Osteoblast (primary cell): ENCODE measurements at regions not wholly inside any gene's neighbourhood (a gene's known extent, or its start where the extent isn't known, plus 50 kb on each side); places are given as distances from the start of the nearest gene placed in this dataset.

ENCODE experiments used
- DNase-seq: peaks from one replicate; pipeline ENCODE4 v3.0.0; 2011; ENCODE audit warnings: low spot score, mixed read lengths; ENCODE audit not compliant: insufficient read length; ENCODE audit errors: missing footprints
- H2AFZ ChIP-seq: 2 replicates; pipeline ENCODE4 v1.6.0; 2011; ENCODE audit warnings: mild to moderate bottlenecking, low read length
- H3K27ac ChIP-seq: 2 replicates; pipeline ENCODE4 v1.5.1; 2011; ENCODE audit warnings: mild to moderate bottlenecking, low read depth, low read length, moderate library complexity
- H3K27me3 ChIP-seq: 2 replicates; pipeline ENCODE4 v1.6.0; 2012; ENCODE audit warnings: mild to moderate bottlenecking, control low read depth, inconsistent platforms, low read length, moderate library complexity; ENCODE audit not compliant: insufficient read depth
- H3K36me3 ChIP-seq: 2 replicates; pipeline ENCODE4 v1.5.1; 2011; ENCODE audit warnings: mild to moderate bottlenecking, low read length, control low read depth, moderate library complexity; ENCODE audit not compliant: insufficient read depth
- H3K4me1 ChIP-seq: 2 replicates; pipeline ENCODE4 v1.5.1; 2011; ENCODE audit warnings: mild to moderate bottlenecking, low read length, control low read depth, moderate library complexity; ENCODE audit not compliant: insufficient read depth
- H3K4me2 ChIP-seq: 2 replicates; pipeline ENCODE4 v1.6.0; 2011; ENCODE audit warnings: mild to moderate bottlenecking, low read length; ENCODE audit not compliant: insufficient read depth
- H3K4me3 ChIP-seq: fragments of 200-600 bp; sonication (generic); 3 replicates; pipeline ENCODE4 v1.5.1; 2012; ENCODE audit warnings: mild to moderate bottlenecking, low read length, inconsistent platforms; ENCODE audit not compliant: insufficient read depth
- H3K79me2 ChIP-seq: 2 replicates; pipeline ENCODE4 v1.6.0; 2012; ENCODE audit warnings: mild to moderate bottlenecking, low read length, control low read depth, inconsistent platforms; ENCODE audit not compliant: insufficient read depth
- H3K9me3 ChIP-seq: 2 replicates; pipeline ENCODE4 v1.5.1; 2011; ENCODE audit warnings: low read depth, low read length, control low read depth
- H4K20me1 ChIP-seq: 2 replicates; pipeline ENCODE4 v1.6.0; 2012; ENCODE audit warnings: mild to moderate bottlenecking, low read length, control low read depth; ENCODE audit not compliant: insufficient read depth
- TF ChIP-seq, protein P1 (sequence below): IDR thresholded peaks from 2 replicates; pipeline ENCODE4 v1.5.1; 2011; ENCODE audit warnings: mild to moderate bottlenecking, low read depth, low read length, moderate library complexity; ENCODE audit errors: extremely low read depth

DNA sequence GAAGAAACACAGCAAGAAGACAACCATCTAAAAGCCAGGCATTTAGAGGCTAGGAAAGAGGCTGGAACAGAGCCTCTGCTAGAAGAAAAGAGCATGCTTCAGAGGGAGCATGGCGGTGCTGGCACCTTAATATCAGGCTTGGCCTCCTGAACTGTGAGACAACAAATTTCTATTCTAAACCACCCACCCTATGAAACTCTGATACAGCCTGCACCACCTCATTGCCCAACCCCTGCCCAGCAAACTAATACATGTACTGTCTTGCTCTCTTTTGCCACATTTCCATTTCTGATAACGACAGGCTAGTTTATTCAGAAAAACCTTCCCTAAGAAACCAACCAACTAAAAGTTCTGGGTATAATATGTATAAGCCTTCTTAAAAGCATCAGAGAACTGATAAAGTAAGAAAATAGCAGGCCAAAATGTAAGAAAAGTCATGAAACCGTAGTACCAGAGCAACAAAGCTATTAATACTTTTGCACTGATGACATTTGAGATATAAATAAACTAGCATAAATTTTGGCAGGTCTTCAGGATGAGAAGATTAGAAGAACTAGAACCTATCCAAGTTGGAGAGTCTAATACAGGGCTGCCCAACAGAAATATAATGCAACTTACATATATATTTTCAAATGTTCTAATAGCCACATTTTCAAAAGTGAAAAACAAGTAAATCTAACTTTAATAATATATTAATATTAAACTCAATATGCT, 184.7 kb upstream of the HSF2 start:
- no peaks in the 10 kb centered on the region for H3K4me1 ChIP-seq
- peak; percentile 11 for DNase-seq

DNA sequence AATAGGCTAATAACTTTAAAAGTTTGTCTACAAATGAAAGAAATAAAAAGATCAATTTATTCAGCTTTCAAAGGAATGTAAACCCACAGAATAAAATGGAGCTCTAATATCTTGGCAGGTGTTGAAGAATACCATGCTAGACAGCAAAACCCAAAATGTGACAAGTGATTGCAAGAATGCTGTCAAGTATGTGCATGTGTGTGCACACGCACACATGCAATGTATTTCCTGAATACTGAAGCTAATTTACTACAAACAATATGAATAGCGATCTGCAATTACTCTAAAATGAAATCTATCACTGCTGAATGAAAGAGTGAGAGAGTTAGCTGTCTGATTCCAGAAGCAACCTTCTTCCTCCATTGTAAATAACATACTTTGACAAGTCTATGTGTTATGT, 179.2 kb upstream of the HSF2 start:
- no peaks in the 10 kb centered on the region for H3K36me3 ChIP-seq
- H3K9me3 ChIP-seq: no peaks in the 10 kb centered on the region
- TF ChIP-seq, protein P1, sequence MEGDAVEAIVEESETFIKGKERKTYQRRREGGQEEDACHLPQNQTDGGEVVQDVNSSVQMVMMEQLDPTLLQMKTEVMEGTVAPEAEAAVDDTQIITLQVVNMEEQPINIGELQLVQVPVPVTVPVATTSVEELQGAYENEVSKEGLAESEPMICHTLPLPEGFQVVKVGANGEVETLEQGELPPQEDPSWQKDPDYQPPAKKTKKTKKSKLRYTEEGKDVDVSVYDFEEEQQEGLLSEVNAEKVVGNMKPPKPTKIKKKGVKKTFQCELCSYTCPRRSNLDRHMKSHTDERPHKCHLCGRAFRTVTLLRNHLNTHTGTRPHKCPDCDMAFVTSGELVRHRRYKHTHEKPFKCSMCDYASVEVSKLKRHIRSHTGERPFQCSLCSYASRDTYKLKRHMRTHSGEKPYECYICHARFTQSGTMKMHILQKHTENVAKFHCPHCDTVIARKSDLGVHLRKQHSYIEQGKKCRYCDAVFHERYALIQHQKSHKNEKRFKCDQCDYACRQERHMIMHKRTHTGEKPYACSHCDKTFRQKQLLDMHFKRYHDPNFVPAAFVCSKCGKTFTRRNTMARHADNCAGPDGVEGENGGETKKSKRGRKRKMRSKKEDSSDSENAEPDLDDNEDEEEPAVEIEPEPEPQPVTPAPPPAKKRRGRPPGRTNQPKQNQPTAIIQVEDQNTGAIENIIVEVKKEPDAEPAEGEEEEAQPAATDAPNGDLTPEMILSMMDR: no peak
- no peaks in the 10 kb centered on the region for H3K79me2 ChIP-seq
- no peak overlapping the region for H3K27ac ChIP-seq
- H4K20me1 ChIP-seq: no peaks in the 10 kb centered on the region
- no peak overlapping the region for H3K4me2 ChIP-seq
- no peak overlapping the region for H2AFZ ChIP-seq
- H3K4me3 ChIP-seq: no peak overlapping the region
- no peaks in the 10 kb centered on the region for H3K27me3 ChIP-seq
- no peaks in the 10 kb centered on the region for H3K4me1 ChIP-seq
- DNase-seq: no peak

More for the DNA sequence above, 184.7 kb upstream of the HSF2 start:
- TF ChIP-seq, protein P1: no peak
- no peaks in the 10 kb centered on the region for H4K20me1 ChIP-seq
- H3K36me3 ChIP-seq: no peaks in the 10 kb centered on the region
- H3K79me2 ChIP-seq: no peaks in the 10 kb centered on the region
- no peak overlapping the region for H2AFZ ChIP-seq
- H3K9me3 ChIP-seq: no peaks in the 10 kb centered on the region
- no peaks in the 10 kb centered on the region for H3K27me3 ChIP-seq
- H3K27ac ChIP-seq: no peak overlapping the region
- H3K4me2 ChIP-seq: no peak overlapping the region
- H3K4me3 ChIP-seq: no peak overlapping the region

DNA sequence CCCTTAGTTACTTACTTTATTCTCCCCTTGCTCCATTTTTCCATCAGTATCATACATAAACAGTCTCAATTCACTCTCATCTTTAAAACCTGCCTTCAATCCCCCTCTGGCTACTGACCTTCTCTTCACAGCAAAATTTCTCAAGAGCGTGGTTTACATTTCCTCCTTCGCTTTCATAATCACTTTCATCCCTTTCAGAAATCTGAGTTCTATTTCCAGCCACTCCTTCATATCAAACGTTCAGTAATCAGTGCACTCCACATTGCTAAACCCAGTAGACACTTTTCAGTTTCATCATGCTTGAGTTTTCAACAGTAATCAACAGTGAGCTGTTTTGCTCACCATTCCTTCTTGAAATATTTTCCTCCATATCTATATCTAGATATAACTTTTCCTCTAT, 176.7 kb upstream of the HSF2 start:
- Histone ChIP-seq H3K36me3 (no peaks in the 10 kb centered on the region), H4K20me1 (no peaks in the 10 kb centered on the region), H3K4me2 (no peak overlapping the region), H3K79me2 (no peaks in the 10 kb centered on the region), H3K9me3 (no peaks in the 10 kb centered on the region), H2AFZ (no peak overlapping the region), H3K27me3 (no peaks in the 10 kb centered on the region), H3K27ac (no peak overlapping the region), H3K4me3 (no peak overlapping the region), H3K4me1 (no peaks in the 10 kb centered on the region)
- no peak for DNase-seq
- TF ChIP-seq, protein P1: no peak

DNA sequence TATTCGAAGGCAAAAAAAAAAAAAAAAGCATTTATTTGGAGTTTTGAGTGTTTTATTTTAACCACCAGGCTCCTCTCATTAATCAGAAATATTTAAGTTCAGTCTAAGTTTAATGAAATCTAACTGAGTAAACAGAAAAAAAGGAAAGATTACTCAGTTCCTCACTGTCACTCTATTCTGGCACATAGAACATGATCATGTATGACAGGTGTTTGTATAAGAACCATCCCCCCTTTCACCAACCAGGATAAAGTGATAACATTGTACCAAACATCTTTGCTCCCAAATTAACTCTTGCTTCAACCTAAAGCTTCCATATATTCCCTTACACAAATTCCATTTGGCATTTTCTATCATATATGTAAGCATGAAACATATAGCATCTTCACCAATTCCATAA, 176.2 kb upstream of the HSF2 start:
- H2AFZ ChIP-seq: no peak overlapping the region
- no peaks in the 10 kb centered on the region for H3K9me3 ChIP-seq
- H3K4me3 ChIP-seq: no peak overlapping the region
- no peaks in the 10 kb centered on the region for H4K20me1 ChIP-seq
- no peaks in the 10 kb centered on the region for H3K4me1 ChIP-seq
- TF ChIP-seq, protein P1: no peak
- H3K36me3 ChIP-seq: no peaks in the 10 kb centered on the region
- H3K79me2 ChIP-seq: no peaks in the 10 kb centered on the region
- H3K4me2 ChIP-seq: no peak overlapping the region
- H3K27ac ChIP-seq: no peak overlapping the region
- no peaks in the 10 kb centered on the region for H3K27me3 ChIP-seq
- no peak for DNase-seq
